HCT116 (cell line): ENCODE measurements at regions not wholly inside any gene's neighbourhood (a gene's known extent, or its start where the extent isn't known, plus 50 kb on each side); places are given as distances from the start of the nearest gene placed in this dataset.

ENCODE experiments used
- ATAC-seq: fragments of 200-7000 bp; cut with Tn5 transposase; 2 replicates; pipeline ENCODE4 v1.9.1; 2020; ENCODE audit warnings: mild to moderate bottlenecking, moderate library complexity
- BruUV-seq: library from RNA; stranded (reverse); fragments of 400-500 nt; replicated peaks from 2 replicates; lab custom pipeline; 2021; lab: Mats Ljungman, UMichigan
- CTCF ChIA-PET: fragments of 300-600 bp; sonication (Branson Sonifier 250); formaldehyde crosslinking; loops from one replicate; lab custom pipeline; 2021; ENCODE audit warnings: antibody characterized with exemption; lab: Charles Lee
- POLR2A ChIA-PET: fragments of 300-600, 350-600 bp; sonication (Branson Sonifier 250); formaldehyde crosslinking; loops from one replicate; lab custom pipeline; 2021; ENCODE audit warnings: antibody characterized with exemption; lab: Charles Lee
- RAD21 ChIA-PET, 2 experiments: fragments of 300-600 bp; sonication (Branson Sonifier 250); formaldehyde crosslinking; loops; one replicate each; lab custom pipeline; 2023; ENCODE audit warnings: low total read pairs in 2 of 2; ENCODE audit not compliant: uncharacterized antibody in 2 of 2, unreplicated experiment in 2 of 2, low non-redundant PET in 1 of 2; lab: Charles Lee
- DNase-seq: peaks from one replicate; pipeline ENCODE4 v3.0.0-alpha.2; 2010; ENCODE audit warnings: low read depth, low spot score
- H2AFZ ChIP-seq: fragments of 200-600 bp; shearing (Covaris generic), sonication (generic); 2 replicates; pipeline ENCODE4 v1.6.1; 2017; ENCODE audit warnings: low read depth, mixed run types, mixed read lengths, antibody characterized with exemption, low read length; ENCODE audit not compliant: poor library complexity, severe bottlenecking
- H3K27ac ChIP-seq: 2 replicates; pipeline ENCODE4 v1.5.1; 2012; ENCODE audit warnings: low read depth, low read length
- H3K27me3 ChIP-seq: fragments of 200-600 bp; sonication (generic); 2 replicates; pipeline ENCODE4 v1.6.1; 2016; ENCODE audit warnings: mixed run types, low read length, mixed read lengths; ENCODE audit not compliant: insufficient read depth
- H3K36me3 ChIP-seq, 2 experiments: fragments of 200-500 bp in 1 of 2; fragments of 200-600 bp in 1 of 2; sonication (Bioruptor generic) in 1 of 2; sonication (generic) in 1 of 2; 2 replicates each; pipeline versions ENCODE4 v1.5.1 to v1.6.1; 2014 to 2016; ENCODE audit warnings: low read length in 2 of 2, inconsistent platforms in 1 of 2, mixed read lengths in 1 of 2, mixed run types in 1 of 2; ENCODE audit not compliant: insufficient read depth in 2 of 2, control insufficient read depth in 1 of 2
- H3K4me1 ChIP-seq, 2 experiments: fragments of 200-600 bp in 1 of 2; sonication (generic) in 1 of 2; 2 replicates each; pipeline versions ENCODE4 v1.5.1 to v1.6.1; 2012 to 2017; ENCODE audit warnings: low read length in 2 of 2, inconsistent platforms in 1 of 2, mild to moderate bottlenecking in 1 of 2, mixed read lengths in 1 of 2, mixed run types in 1 of 2, moderate library complexity in 1 of 2; ENCODE audit not compliant: insufficient read depth in 2 of 2, control insufficient read depth in 1 of 2
- H3K4me2 ChIP-seq: fragments of 200-600 bp; sonication (generic); 2 replicates; pipeline ENCODE4 v1.6.1; 2017; ENCODE audit warnings: mixed run types, low read length, mixed read lengths
- H3K4me3 ChIP-seq, 2 experiments: fragments of 200-600 bp in 1 of 2; sonication (generic) in 1 of 2; replicated peaks in 1 of 2; 2 replicates each; pipeline ENCODE4 v1.5.1; 2011 to 2016; ENCODE audit warnings: low read length in 2 of 2, control low read depth in 1 of 2, low read depth in 1 of 2, mild to moderate bottlenecking in 1 of 2, mixed read lengths in 1 of 2, mixed run types in 1 of 2
- H3K79me2 ChIP-seq: fragments of 200-600 bp; sonication (generic); 2 replicates; pipeline ENCODE4 v1.6.1; 2017; ENCODE audit warnings: mild to moderate bottlenecking, mixed run types, low read length, moderate library complexity, mixed read lengths; ENCODE audit not compliant: insufficient read depth
- H3K9ac ChIP-seq: fragments of 200-600 bp; sonication (generic); 2 replicates; pipeline ENCODE4 v1.6.1; 2016; ENCODE audit warnings: low read length, mixed read lengths
- H3K9me2 ChIP-seq: fragments of 200-600 bp; sonication (generic), shearing (Covaris generic); 2 replicates; pipeline ENCODE4 v1.6.1; 2017; ENCODE audit warnings: mixed run types, mild to moderate bottlenecking, moderate library complexity; ENCODE audit not compliant: insufficient read depth
- H3K9me3 ChIP-seq, 2 experiments: fragments of 200-500 bp in 1 of 2; fragments of 200-600 bp in 1 of 2; sonication (Bioruptor generic) in 1 of 2; sonication (generic) in 1 of 2; 2 replicates each; pipeline ENCODE4 v1.6.1; 2014 to 2017; ENCODE audit warnings: low read length in 2 of 2, mixed read lengths in 2 of 2, inconsistent platforms in 1 of 2, low read depth in 1 of 2, mild to moderate bottlenecking in 1 of 2, mixed run types in 1 of 2, moderate library complexity in 1 of 2; ENCODE audit not compliant: control insufficient read depth in 1 of 2, insufficient read depth in 1 of 2
- H4K20me1 ChIP-seq: fragments of 200-600 bp; sonication (generic), shearing (Covaris generic); 2 replicates; pipeline ENCODE4 v1.6.1; 2017; ENCODE audit warnings: mixed run types, mild to moderate bottlenecking, moderate library complexity; ENCODE audit not compliant: insufficient read depth
- CBX3 ChIP-seq: IDR thresholded peaks from 2 replicates; pipeline ENCODE4 v1.6.1; 2012; ENCODE audit warnings: low read depth
- CEBPB ChIP-seq: IDR thresholded peaks from 2 replicates; pipeline ENCODE4 v1.6.1; 2012; ENCODE audit warnings: low read depth
- EGR1 ChIP-seq: IDR thresholded peaks from 2 replicates; pipeline ENCODE4 v1.6.1; 2012; ENCODE audit warnings: low read depth
- ELF1 ChIP-seq: IDR thresholded peaks from 2 replicates; pipeline ENCODE4 v1.6.1; 2012; ENCODE audit warnings: low read depth, borderline replicate concordance
- EZH2 ChIP-seq: fragments of 200-600 bp; sonication (generic); IDR thresholded peaks from 2 replicates; pipeline ENCODE4 v1.6.1; 2017; ENCODE audit warnings: antibody characterized with exemption, mixed run types
- EZH2phosphoT487 ChIP-seq: fragments of 200-600 bp; IDR thresholded peaks from 2 replicates; pipeline ENCODE4 v1.6.1; 2018; ENCODE audit warnings: antibody characterized with exemption, borderline replicate concordance
- FOSL1 ChIP-seq: IDR thresholded peaks from 2 replicates; pipeline ENCODE4 v1.6.1; 2012; ENCODE audit warnings: low read depth
- POLR2AphosphoS5 ChIP-seq: IDR thresholded peaks from 2 replicates; pipeline ENCODE4 v1.6.1; 2011; ENCODE audit warnings: mild to moderate bottlenecking, low read depth, low read length, moderate library complexity
- SIN3A ChIP-seq: IDR thresholded peaks from 2 replicates; pipeline ENCODE4 v1.6.1; 2012; ENCODE audit warnings: low read depth
- SP1 ChIP-seq: IDR thresholded peaks from 2 replicates; pipeline ENCODE4 v1.6.1; 2012; ENCODE audit warnings: low read depth
- SRF ChIP-seq: IDR thresholded peaks from 2 replicates; pipeline ENCODE4 v1.6.1; 2012; ENCODE audit warnings: low read depth
- TCF7L2 ChIP-seq: IDR thresholded peaks from 2 replicates; pipeline ENCODE4 v1.7.0; 2011; ENCODE audit warnings: borderline replicate concordance, inconsistent platforms; ENCODE audit not compliant: insufficient read depth, insufficient read length; ENCODE audit errors: extremely low read depth
- ZFX ChIP-seq: fragments of 450-650 bp; IDR thresholded peaks from 2 replicates; pipeline ENCODE4 v1.6.1; 2017
- ZNF274 ChIP-seq: fragments of 200-500 bp; sonication (Bioruptor generic); IDR thresholded peaks from 2 replicates; pipeline ENCODE4 v1.6.1; 2014; ENCODE audit warnings: mild to moderate bottlenecking, low read depth, low read length, inconsistent platforms
- intact Hi-C: fragments of 100-400 bp; cut with micrococcal nuclease; formaldehyde crosslinking; loops from 2 replicates; pipeline ENCODE4 v1.10.0; 2022
- TF ChIP-seq, protein P1 (sequence below): IDR thresholded peaks from 2 replicates; pipeline ENCODE4 v1.6.1; 2012
- TF ChIP-seq, protein P2 (sequence below): IDR thresholded peaks from 2 replicates; pipeline ENCODE4 v1.6.1; 2011; ENCODE audit warnings: mild to moderate bottlenecking, low read length, moderate library complexity; ENCODE audit not compliant: insufficient replicate concordance; ENCODE audit errors: extremely low read depth
- TF ChIP-seq, protein P3 (sequence below): IDR thresholded peaks from 2 replicates; pipeline ENCODE4 v1.6.1; 2012

DNA sequence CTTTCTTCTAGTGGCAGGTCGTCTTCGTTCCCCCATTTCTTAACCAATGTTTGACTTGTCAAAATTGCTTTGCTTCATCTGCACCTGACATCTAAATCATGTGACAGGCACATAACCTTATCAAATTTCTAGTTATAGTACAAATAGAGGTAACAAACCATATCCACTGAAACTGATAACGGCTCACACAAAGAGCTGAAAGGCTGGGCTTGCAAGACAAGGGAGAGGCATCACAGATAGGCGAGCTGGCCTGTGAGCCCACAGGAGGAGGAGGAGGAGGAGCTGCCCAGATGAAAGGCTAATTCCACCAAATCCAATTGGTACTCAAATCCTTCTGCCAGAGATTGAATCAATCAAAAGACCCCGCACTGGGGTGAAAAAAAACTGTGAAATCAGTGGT is 80.2 kb upstream of the NEBL start:
- ATAC-seq (no peak), DNase-seq (no peak)
- ChIA-PET RAD21 (no interaction called here), CTCF (no interaction called here), POLR2A (no interaction called here)
- Histone ChIP-seq H3K27me3 (no peaks in the 10 kb centered on the region), H3K9ac (no peak overlapping the region), H3K9me2 (no peaks in the 10 kb centered on the region), H3K4me2 (no peak overlapping the region), H3K4me1 (no peaks in the 10 kb centered on the region), H3K4me3 (no peak overlapping the region), H4K20me1 (0 out of 2 replicates have a peak, but pooled peaks cover 3% of the 10 kb centered on the region), H3K9me3 (no peaks in the 10 kb centered on the region), H2AFZ (no peak overlapping the region), H3K36me3 (no peaks in the 10 kb centered on the region), H3K27ac (no peak overlapping the region), H3K79me2 (no peaks in the 10 kb centered on the region)
- intact Hi-C loops, result no loop called here
- BruUV-seq, result no TSS peak
- no peak for TF ChIP-seq EZH2
- no peak for TF ChIP-seq CEBPB
- no peak for TF ChIP-seq ZNF274
- no peak for TF ChIP-seq SIN3A
- TF ChIP-seq ELF1, result no peak
- TF ChIP-seq SRF, result no peak
- TF ChIP-seq ZFX, result no peak

DNA sequence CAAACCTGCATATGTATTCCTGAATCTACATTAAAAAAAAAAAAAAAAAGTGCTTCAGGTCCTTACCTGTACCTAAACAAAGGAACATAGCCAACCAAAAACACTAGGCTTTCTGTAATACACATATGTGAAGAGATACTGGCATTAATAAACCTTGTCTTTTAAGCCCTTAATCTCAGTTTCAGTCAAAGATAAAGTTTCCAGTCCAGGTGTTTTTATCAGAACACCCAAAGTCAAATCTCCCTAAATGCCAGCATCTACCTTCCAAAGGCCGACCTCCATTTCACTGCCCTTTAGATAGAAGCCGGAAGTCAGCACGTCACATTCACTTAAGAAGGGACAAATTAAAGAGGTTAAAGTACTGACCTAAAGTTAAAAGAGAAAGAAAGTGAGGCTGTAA is 79.8 kb upstream of the NEBL start:
- no peaks in the 10 kb centered on the region for H3K36me3 ChIP-seq
- intact Hi-C loops, result no loop called here
- H3K9ac ChIP-seq, result no peak overlapping the region
- H3K27ac ChIP-seq, result no peak overlapping the region
- no peaks in the 10 kb centered on the region for H3K27me3 ChIP-seq
- H3K4me3 ChIP-seq, result no peak overlapping the region
- TF ChIP-seq CBX3 (no peak), ZNF274 (no peak), SP1 (no peak), CEBPB (no peak), TCF7L2 (no peak), EZH2 (no peak), EGR1 (no peak), FOSL1 (no peak), ELF1 (no peak), POLR2AphosphoS5 (no peak), SIN3A (no peak), EZH2phosphoT487 (no peak), ZFX (no peak), SRF (no peak)
- TF ChIP-seq, protein P1, sequence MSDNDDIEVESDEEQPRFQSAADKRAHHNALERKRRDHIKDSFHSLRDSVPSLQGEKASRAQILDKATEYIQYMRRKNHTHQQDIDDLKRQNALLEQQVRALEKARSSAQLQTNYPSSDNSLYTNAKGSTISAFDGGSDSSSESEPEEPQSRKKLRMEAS, result no peak
- TF ChIP-seq, protein P2, sequence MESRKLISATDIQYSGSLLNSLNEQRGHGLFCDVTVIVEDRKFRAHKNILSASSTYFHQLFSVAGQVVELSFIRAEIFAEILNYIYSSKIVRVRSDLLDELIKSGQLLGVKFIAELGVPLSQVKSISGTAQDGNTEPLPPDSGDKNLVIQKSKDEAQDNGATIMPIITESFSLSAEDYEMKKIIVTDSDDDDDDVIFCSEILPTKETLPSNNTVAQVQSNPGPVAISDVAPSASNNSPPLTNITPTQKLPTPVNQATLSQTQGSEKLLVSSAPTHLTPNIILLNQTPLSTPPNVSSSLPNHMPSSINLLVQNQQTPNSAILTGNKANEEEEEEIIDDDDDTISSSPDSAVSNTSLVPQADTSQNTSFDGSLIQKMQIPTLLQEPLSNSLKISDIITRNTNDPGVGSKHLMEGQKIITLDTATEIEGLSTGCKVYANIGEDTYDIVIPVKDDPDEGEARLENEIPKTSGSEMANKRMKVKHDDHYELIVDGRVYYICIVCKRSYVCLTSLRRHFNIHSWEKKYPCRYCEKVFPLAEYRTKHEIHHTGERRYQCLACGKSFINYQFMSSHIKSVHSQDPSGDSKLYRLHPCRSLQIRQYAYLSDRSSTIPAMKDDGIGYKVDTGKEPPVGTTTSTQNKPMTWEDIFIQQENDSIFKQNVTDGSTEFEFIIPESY, result no peak
- TF ChIP-seq, protein P3, sequence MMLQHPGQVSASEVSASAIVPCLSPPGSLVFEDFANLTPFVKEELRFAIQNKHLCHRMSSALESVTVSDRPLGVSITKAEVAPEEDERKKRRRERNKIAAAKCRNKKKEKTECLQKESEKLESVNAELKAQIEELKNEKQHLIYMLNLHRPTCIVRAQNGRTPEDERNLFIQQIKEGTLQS, result no peak
- DNase-seq (no peak), ATAC-seq (no peak)
- H3K9me3 ChIP-seq, result no peaks in the 10 kb centered on the region
- H4K20me1 ChIP-seq, result no peaks in the 10 kb centered on the region
- no peak overlapping the region for H2AFZ ChIP-seq
- RAD21 ChIA-PET, result interaction anchor here in 1 of 2 experiments (0.7 kb wide), 1 partner anchor 199 kb away, joined by 3 read pairs; no protein-coding TSS in a partner anchor
- no peaks in the 10 kb centered on the region for H3K4me1 ChIP-seq
- H3K9me2 ChIP-seq, result no peaks in the 10 kb centered on the region
- no peaks in the 10 kb centered on the region for H3K79me2 ChIP-seq
- POLR2A ChIA-PET, result no interaction called here
- CTCF ChIA-PET, result no interaction called here
- no peak overlapping the region for H3K4me2 ChIP-seq
- BruUV-seq, result no TSS peak
